ENCODE measurements at regions not wholly inside any gene's neighbourhood (a gene's known extent, or its start where the extent isn't known, plus 50 kb on each side); places are given as distances from the start of the nearest gene placed in this dataset.

DNA sequence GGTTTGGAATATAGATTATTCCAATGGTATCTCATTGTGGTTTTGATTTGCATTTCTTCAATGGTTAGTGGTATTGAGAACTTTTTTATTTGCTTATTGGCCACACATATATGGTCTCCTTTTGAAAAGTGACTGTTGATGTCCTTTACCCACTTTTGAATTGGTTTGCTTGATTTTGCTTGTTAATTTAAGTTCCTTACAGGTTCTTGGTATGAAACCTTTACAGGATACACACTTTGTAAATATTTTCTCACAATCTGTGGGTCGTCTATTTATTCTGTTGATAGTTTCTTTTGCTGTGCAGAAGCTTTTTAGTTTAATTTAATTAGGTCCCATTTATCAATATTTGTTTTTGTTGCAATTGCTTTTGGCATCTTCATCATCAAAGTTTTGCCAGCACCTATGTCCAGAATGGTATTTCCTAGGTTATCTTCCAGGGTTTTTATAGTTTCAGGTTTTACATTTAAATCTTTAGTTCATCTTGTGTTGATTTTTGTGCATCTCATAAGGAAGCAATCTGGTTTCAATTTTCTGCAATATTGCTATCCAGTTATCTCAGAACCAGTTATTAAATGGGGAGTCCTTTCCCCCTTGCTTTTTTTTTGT is 475.7 kb upstream of the PABPC4L start:
- no peak for TF ChIP-seq POLR2A (IDR thresholded peaks at IDR 0.05)
- TF ChIP-seq, protein P1, sequence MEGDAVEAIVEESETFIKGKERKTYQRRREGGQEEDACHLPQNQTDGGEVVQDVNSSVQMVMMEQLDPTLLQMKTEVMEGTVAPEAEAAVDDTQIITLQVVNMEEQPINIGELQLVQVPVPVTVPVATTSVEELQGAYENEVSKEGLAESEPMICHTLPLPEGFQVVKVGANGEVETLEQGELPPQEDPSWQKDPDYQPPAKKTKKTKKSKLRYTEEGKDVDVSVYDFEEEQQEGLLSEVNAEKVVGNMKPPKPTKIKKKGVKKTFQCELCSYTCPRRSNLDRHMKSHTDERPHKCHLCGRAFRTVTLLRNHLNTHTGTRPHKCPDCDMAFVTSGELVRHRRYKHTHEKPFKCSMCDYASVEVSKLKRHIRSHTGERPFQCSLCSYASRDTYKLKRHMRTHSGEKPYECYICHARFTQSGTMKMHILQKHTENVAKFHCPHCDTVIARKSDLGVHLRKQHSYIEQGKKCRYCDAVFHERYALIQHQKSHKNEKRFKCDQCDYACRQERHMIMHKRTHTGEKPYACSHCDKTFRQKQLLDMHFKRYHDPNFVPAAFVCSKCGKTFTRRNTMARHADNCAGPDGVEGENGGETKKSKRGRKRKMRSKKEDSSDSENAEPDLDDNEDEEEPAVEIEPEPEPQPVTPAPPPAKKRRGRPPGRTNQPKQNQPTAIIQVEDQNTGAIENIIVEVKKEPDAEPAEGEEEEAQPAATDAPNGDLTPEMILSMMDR (IDR thresholded peaks at IDR 0.05 in 8 of 11, conservative IDR thresholded peaks at IDR 0.05 in 3 of 11) = no peak
- TF ChIP-seq POLR2AphosphoS5 (IDR thresholded peaks at IDR 0.05) = no peak
